ENCODE measurements at regions not wholly inside any gene's neighbourhood (a gene's known extent, or its start where the extent isn't known, plus 50 kb on each side); places are given as distances from the start of the nearest gene placed in this dataset.

GRCh38 chr1:69191335-69191734 lies 376.4 kb upstream of the LRRC7 start:
- DNase-seq (no peak), ATAC-seq (no peak)
- Histone ChIP-seq H3K36me3 (ENCODE audit: insufficient read depth in 1 of 2, low read depth in 1 of 2) (no peaks in the 10 kb centered on the region), H3K4me1 (no peaks in the 10 kb centered on the region), H3K9me3 (no peaks in the 10 kb centered on the region), H3K27me3 (ENCODE audit: insufficient read depth in 3 of 3, low read length in 2 of 3) (no peaks in the 10 kb centered on the region), H3K27ac (no peak overlapping the region), H3K4me3 (no peak overlapping the region)
- intact Hi-C loops (cut with DNase I): no loop called here
- TF ChIP-seq CTCF (IDR thresholded peaks at IDR 0.05): no peak

- H3K27ac ChIP-seq: no peak overlapping the region
- H3K36me3 ChIP-seq (ENCODE audit: insufficient read depth in 1 of 2, low read depth in 1 of 2): no peaks in the 10 kb centered on the region
- intact Hi-C loops (cut with DNase I): no loop called here
- no peak overlapping the region for H3K4me3 ChIP-seq
- no peak for TF ChIP-seq CTCF (IDR thresholded peaks at IDR 0.05)
- H3K4me1 ChIP-seq: no peaks in the 10 kb centered on the region
- H3K27me3 ChIP-seq (ENCODE audit: insufficient read depth in 3 of 3, low read length in 2 of 3): no peaks in the 10 kb centered on the region
- WGBS, 3 donors: 70 to 78% (median 78%) methylated on average over 2 of the region's 2 CpGs
- DNase-seq (no peak), ATAC-seq (no peak)
- no peaks in the 10 kb centered on the region for H3K9me3 ChIP-seq
Observed at GRCh38 chr1:69195136-69195535, 372.6 kb upstream of the LRRC7 start.

GRCh38 chr1:69196071-69196470 lies 371.7 kb upstream of the LRRC7 start:
- DNase-seq: no peak
- no peak overlapping the region for H3K27ac ChIP-seq
- H3K9me3 ChIP-seq: no peaks in the 10 kb centered on the region
- no peaks in the 10 kb centered on the region for H3K27me3 ChIP-seq (ENCODE audit: insufficient read depth in 3 of 3, low read length in 2 of 3)
- no peak overlapping the region for H3K4me3 ChIP-seq
- H3K4me1 ChIP-seq: no peaks in the 10 kb centered on the region
- WGBS, 3 donors: 48 to 54% (median 53%) methylated on average over 3 of the region's 3 CpGs
- no peak for ATAC-seq
- intact Hi-C loops (cut with DNase I): no loop called here
- no peak for TF ChIP-seq CTCF (IDR thresholded peaks at IDR 0.05)
- no peaks in the 10 kb centered on the region for H3K36me3 ChIP-seq (ENCODE audit: insufficient read depth in 1 of 2, low read depth in 1 of 2)

GRCh38 chr1:69197816-69198215 lies 369.9 kb upstream of the LRRC7 start:
- Histone ChIP-seq H3K36me3 (ENCODE audit: insufficient read depth in 1 of 2, low read depth in 1 of 2) (no peaks in the 10 kb centered on the region), H3K27me3 (ENCODE audit: insufficient read depth in 3 of 3, low read length in 2 of 3) (no peaks in the 10 kb centered on the region), H3K4me3 (no peak overlapping the region), H3K27ac (no peak overlapping the region), H3K9me3 (no peaks in the 10 kb centered on the region), H3K4me1 (no peaks in the 10 kb centered on the region)
- no peak for ATAC-seq
- TF ChIP-seq CTCF (IDR thresholded peaks at IDR 0.05): no peak
- intact Hi-C loops (cut with DNase I): no loop called here
- 80 to 81% (median 80%) methylated on average over 3 of the region's 3 CpGs for WGBS, 3 donors
- DNase-seq: no peak

- 79 to 84% (median 83%) methylated on average over 3 of the region's 3 CpGs for WGBS, 3 donors
- Histone ChIP-seq H3K9me3 (no peaks in the 10 kb centered on the region), H3K27me3 (ENCODE audit: insufficient read depth in 3 of 3, low read length in 2 of 3) (no peaks in the 10 kb centered on the region), H3K4me3 (no peak overlapping the region), H3K36me3 (ENCODE audit: insufficient read depth in 1 of 2, low read depth in 1 of 2) (no peaks in the 10 kb centered on the region), H3K27ac (no peak overlapping the region), H3K4me1 (no peaks in the 10 kb centered on the region)
- TF ChIP-seq CTCF (IDR thresholded peaks at IDR 0.05): no peak
- intact Hi-C loops (cut with DNase I): no loop called here
- DNase-seq (no peak), ATAC-seq (no peak)
Observed at GRCh38 chr1:69201716-69202115, 366.0 kb upstream of the LRRC7 start.

Measured in psoas muscle (tissue), 7 donors.